ENCODE measurements at regions not wholly inside any gene's neighbourhood (a gene's known extent, or its start where the extent isn't known, plus 50 kb on each side); places are given as distances from the start of the nearest gene placed in this dataset.

GRCh38 chr12:67543021-67543770, 105.3 kb upstream of the DYRK2 start:
- Histone ChIP-seq H3K9ac (ENCODE audit: control insufficient read depth, insufficient read depth, low read length) (no peak overlapping the region), H3K36me3 (ENCODE audit: control insufficient read depth in 2 of 2, insufficient read depth in 2 of 2, low read length in 1 of 2) (no peaks in the 10 kb centered on the region), H3K4me3 (no peak overlapping the region), H3K79me2 (ENCODE audit: control insufficient read depth, insufficient read depth, low read length) (no peaks in the 10 kb centered on the region), H3K9me3 (replicated peaks; ENCODE audit: control insufficient read depth, insufficient read depth, low read length) (no peaks in the 10 kb centered on the region; the same call in 2 of the 3 replicates), H4K20me1 (ENCODE audit: control insufficient read depth, insufficient read depth) (no peaks in the 10 kb centered on the region), H3K27me3 (replicated peaks in 1 of 2; ENCODE audit: control insufficient read depth in 2 of 2, insufficient read depth in 2 of 2, low read length in 1 of 2) (no peaks in the 10 kb centered on the region; a peak in 1 of 4 replicates), H2AFZ (ENCODE audit: control insufficient read depth, low read depth, low read length) (no peak overlapping the region), H3K4me2 (ENCODE audit: control insufficient read depth, insufficient read depth) (no peak overlapping the region), H3K27ac (ENCODE audit: control insufficient read depth, insufficient read depth) (no peak overlapping the region), H3K4me1 (ENCODE audit: control insufficient read depth, insufficient read depth, low read length) (peaks cover 11% of the 10 kb centered on the region)
- DNase-seq (ENCODE audit: low read depth, low spot score) (no peak), FAIRE-seq (no peak), ATAC-seq (no peak)
- SMC1A ChIA-PET (ENCODE audit: uncharacterized antibody, unreplicated experiment) = interaction anchor here (1.4 kb wide), 1 partner anchor 9 kb away, joined by 3 read pairs; no protein-coding TSS in a partner anchor
- TF ChIP-seq NRF1 (conservative IDR thresholded peaks at IDR 0.05; ENCODE audit: low read depth, low read length) (no peak), PAX5 (IDR thresholded peaks at IDR 0.05; ENCODE audit: borderline replicate concordance, low read depth, low read length) (no peak)
- no TSS peak for BruUV-seq (replicated peaks)
- intact Hi-C loops (cut with micrococcal nuclease; ENCODE audit: unreplicated experiment) = no loop called here
- WGBS (ENCODE audit: insufficient coverage, insufficient replicate concordance, low lambda C conversion rate, missing lambda C conversion rate) = 46% methylated on average over 7 of the region's 7 CpGs
- RAD21 ChIA-PET (ENCODE audit: unreplicated experiment) = no interaction called here
- in situ Hi-C loops (cut with MboI) = no loop called here
- CTCF ChIA-PET = no interaction called here
- POLR2A ChIA-PET = no interaction called here

DNA sequence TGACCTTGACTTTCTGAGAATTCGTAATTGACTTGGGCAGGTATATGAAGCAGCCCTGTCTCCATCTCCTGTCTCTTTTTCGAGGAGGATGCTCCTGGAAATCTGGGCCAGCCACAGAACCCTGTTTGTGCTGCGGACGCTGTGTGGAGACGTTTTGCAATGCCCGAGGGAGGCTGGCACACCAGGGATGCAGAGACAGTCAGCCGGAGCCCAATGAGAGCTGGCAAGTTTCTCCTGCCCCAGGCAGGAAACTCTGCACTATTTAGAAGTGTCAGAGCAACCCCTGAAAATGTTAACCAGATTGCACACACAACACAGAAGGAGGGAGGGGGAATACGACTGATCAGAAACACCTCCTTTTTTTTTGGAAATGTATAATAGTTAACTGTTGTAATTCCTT, 103.2 kb upstream of the DYRK2 start:
- no peak for FAIRE-seq
- H3K4me2 ChIP-seq (ENCODE audit: control insufficient read depth, insufficient read depth) = no peak overlapping the region
- CTCF ChIA-PET = interaction anchor here (0.5 kb wide), 1 partner anchor 1072 kb away, joined by 5 read pairs; no protein-coding TSS in a partner anchor
- no peaks in the 10 kb centered on the region for H3K36me3 ChIP-seq (ENCODE audit: control insufficient read depth in 2 of 2, insufficient read depth in 2 of 2, low read length in 1 of 2)
- 69% methylated on average over 8 of the region's 8 CpGs for WGBS (ENCODE audit: insufficient coverage, insufficient replicate concordance, low lambda C conversion rate, missing lambda C conversion rate)
- H3K27ac ChIP-seq (ENCODE audit: control insufficient read depth, insufficient read depth) = no peak overlapping the region
- intact Hi-C loops (cut with micrococcal nuclease; ENCODE audit: unreplicated experiment) (no loop called here), in situ Hi-C loops (cut with MboI) (no loop called here)
- RAD21 ChIA-PET (ENCODE audit: unreplicated experiment) = no interaction called here
- H3K79me2 ChIP-seq (ENCODE audit: control insufficient read depth, insufficient read depth, low read length) = no peaks in the 10 kb centered on the region
- peaks cover 11% of the 10 kb centered on the region for H3K4me1 ChIP-seq (ENCODE audit: control insufficient read depth, insufficient read depth, low read length)
- no peak for ATAC-seq
- no peaks in the 10 kb centered on the region for H4K20me1 ChIP-seq (ENCODE audit: control insufficient read depth, insufficient read depth)
- H2AFZ ChIP-seq (ENCODE audit: control insufficient read depth, low read depth, low read length) = no peak overlapping the region
- SMC1A ChIA-PET (ENCODE audit: uncharacterized antibody, unreplicated experiment) = no interaction called here
- no peaks in the 10 kb centered on the region; the same call in 2 of the 3 replicates for H3K9me3 ChIP-seq (replicated peaks; ENCODE audit: control insufficient read depth, insufficient read depth, low read length)
- POLR2A ChIA-PET = no interaction called here
- H3K27me3 ChIP-seq (replicated peaks in 1 of 2; ENCODE audit: control insufficient read depth in 2 of 2, insufficient read depth in 2 of 2, low read length in 1 of 2) = no peaks in the 10 kb centered on the region
- no TSS peak for BruUV-seq (replicated peaks)
- H3K4me3 ChIP-seq = no peak overlapping the region
- TF ChIP-seq EP300 (IDR thresholded peaks at IDR 0.05; ENCODE audit: borderline replicate concordance in 1 of 2, control insufficient read depth in 1 of 2, low read depth in 2 of 2, low read length in 2 of 2) = no peak
- TF ChIP-seq KLF5 (IDR thresholded peaks at IDR 0.05; ENCODE audit: partially characterized antibody) = no peak
- TF ChIP-seq CHD4 (IDR thresholded peaks at IDR 0.05) = no peak
- no peak for TF ChIP-seq TAF1 (IDR thresholded peaks at IDR 0.05; ENCODE audit: borderline replicate concordance, low read depth, low read length)
- no peak for TF ChIP-seq ESRRA (IDR thresholded peaks at IDR 0.05; ENCODE audit: low read length)
- no peak for TF ChIP-seq EED (IDR thresholded peaks at IDR 0.05; ENCODE audit: low read depth)
- TF ChIP-seq CBFB (IDR thresholded peaks at IDR 0.05; ENCODE audit: low read depth) = no peak
- H3K9ac ChIP-seq (ENCODE audit: control insufficient read depth, insufficient read depth, low read length) = no peak overlapping the region
- no peak for DNase-seq (ENCODE audit: low read depth, low spot score)

Measured in GM12878 (cell line).